Fibroblast of skin of right quadriceps (primary cell): ENCODE measurements at regions not wholly inside any gene's neighbourhood (a gene's known extent, or its start where the extent isn't known, plus 50 kb on each side); places are given as distances from the start of the nearest gene placed in this dataset.
"Not testable (repeated sequence)": the region's sequence is repeated elsewhere in the genome, so short reads cannot be mapped to it uniquely, and the experiment has no call there.

Source experiments
- DNase-seq: peaks from one replicate; pipeline ENCODE4 v3.0.0-alpha.2; 2013

DNA sequence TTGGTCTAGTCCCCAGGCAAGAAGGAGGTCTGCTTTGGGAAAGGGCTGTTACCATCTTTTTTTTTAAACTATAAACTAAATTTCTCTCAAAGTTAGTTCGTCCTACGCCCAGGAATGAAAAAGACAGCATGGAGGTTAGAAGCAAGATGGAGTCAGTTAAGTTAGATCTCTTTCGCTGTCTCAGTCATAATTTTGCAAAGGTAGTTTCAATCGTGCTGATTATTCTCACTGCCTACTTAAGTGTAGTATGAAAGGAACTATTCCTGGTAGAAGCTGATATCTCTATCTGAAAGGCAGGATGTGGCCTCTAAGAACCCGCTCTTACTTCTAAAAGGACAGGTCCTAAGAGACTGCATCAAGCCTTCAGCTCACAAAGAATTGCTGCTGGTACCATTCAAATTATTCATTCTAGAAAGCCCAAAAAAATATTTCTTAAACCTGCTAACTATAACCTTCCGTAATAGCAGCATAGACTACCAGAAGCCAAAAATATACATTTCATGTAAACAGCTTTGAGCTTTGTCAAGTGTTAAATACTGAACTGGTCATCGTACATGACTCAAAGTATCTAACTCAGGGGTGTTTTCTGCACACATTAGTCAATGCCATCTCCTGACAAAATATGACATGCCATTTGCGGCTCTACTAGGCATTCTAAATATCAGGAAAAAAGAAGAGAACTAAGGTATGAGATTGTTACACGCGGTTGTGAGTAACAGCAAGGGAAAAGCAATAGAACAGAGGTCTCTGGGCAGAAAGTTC, 96.0 kb upstream of the CCDC80 start:
- DNase-seq: no peak

DNA sequence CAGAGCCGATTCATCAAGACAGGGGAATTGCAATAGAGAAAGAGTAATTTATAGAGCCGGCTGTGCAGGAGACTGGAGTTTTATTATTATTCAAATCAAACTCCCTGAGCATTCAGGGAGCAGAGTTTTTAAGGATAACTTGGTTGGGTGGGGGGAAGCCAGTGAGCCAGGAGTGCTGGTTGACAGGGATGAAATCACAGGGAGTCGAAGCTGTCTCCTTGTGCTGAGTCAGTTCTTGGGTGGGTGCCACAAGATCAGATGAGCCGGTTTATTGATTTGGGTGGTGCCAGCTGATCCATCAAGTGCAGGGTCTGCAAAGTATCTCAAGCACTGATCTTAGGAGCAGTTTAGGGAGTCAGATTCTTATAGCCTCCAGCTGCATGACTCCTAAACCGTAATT, 95.4 kb upstream of the CCDC80 start:
- DNase-seq: no peak

DNA sequence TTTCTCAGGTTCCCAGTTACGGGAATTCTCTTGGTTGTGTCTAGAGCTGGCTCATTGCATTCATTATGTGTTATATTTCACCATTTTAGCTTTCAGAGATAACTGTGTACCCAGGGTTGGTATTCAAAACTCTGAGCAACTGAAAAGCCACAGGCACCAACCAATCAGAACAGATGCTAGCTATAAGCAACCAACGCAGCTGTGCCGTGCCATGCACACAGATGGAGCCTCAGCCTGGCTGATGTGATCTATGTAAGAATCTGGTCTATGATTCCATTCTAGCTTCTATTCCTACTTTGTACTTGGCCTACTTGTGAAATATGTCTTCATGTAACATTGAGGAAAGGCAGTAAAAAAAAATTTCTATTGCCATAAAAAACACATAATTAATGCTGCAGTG, 95.0 kb upstream of the CCDC80 start:
- DNase-seq: no peak

DNA sequence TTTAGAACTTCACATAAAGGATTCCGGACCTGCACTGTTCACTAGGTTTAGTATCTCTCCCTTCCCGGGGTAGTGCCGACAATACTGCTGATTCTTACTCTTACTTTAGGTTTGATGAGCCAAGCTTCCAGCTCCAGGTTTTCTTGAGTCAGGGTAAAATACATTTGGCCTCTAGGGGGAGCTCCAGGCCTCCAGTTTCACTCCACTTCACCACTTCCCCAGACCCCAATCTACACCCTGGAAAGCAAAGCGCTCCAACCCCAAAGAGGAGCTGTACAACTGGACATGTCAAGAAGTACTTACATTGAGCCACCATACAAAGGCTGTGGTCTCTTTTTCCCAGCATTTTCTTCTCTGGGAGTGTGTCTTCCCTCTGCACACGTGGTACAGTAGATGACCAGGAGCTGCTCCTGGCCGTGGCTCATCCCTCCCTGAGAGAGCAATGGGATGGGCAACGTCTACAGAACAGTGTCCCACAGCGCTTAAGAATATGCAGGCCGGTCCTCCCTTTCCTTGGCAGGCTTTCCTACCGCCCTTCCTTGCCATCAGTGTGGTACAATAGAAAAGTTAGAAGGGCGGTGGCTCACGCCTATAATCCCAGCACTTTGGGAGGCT, 93.9 kb upstream of the CCDC80 start:
- DNase-seq: peak; percentile 80

DNA sequence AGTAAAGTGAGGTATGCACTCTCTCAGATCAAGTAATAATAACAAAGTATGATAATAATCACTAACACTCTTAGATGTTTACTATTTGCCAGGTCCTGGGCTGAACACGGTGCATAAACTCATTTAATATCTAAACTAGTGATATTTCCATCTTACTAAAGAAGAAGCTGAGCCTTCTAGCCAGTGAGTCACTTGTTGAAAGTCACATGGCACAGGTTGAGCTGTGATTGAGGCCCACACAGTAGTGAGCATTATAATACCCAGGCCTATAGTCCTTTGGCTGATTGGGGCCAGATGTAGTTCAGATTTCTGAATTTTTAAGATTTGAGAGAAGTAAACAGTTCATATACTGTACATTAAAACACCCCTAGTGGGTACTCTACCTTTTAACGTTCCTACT, 93.2 kb upstream of the CCDC80 start:
- peak; percentile 30 for DNase-seq

DNA sequence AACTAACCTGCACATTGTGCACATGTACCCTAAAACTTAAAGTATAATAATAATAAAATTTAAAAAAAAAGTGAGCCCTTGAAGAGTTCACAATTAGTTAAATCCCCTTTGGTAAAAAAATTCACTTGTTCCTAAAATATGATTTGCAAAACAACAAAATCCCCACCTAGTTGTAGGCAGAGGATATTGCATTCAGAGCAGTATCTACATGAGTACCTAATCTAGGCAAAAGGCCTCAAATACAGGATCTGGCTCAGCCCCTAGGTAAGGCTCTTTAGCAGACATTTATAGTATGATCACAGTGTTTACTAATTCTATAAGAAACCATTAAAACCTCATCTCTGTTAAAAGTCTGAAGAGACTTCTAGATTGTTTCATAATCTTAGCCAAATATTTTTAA, 89.3 kb upstream of the CCDC80 start:
- DNase-seq: no peak

DNA sequence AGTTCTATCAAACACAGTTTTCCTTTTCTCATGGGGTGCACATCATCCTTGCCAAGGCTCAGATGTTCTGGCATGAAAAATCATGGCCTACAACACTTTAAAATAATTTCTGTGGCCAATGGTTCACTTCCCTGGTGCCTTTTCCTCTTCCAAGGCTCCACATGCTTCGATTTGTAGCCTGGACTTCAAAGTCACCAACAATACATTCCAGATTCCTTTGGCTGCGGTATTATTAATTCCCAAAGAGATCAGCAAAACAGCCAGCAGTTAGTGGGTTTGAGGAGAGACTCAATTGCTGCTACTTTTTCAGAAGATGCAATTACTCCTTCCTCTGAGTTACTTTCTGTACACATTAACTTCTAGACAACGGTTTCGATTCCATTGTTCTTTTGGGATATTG, 80.3 kb upstream of the CCDC80 start:
- peak; percentile 24 for DNase-seq

DNA sequence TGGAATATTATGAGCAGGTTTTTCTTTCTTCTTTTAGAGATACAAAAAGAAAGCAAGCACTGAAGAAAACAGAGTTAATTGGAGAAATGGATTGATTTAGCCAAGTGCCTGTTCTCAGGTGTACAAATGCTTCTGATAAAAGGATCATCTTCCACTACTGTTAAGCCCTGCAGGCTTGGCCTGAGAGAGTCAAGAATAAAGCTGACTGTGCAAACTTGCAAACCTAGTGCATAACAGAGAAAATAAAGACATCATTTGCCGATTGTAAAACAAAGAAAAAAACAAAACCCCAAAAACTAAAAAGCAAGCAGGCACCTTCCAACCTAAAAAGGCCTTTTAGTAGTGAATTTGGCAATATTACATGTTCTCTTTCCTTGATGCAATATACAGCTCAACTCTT, 78.0 kb upstream of the CCDC80 start:
- no peak for DNase-seq

DNA sequence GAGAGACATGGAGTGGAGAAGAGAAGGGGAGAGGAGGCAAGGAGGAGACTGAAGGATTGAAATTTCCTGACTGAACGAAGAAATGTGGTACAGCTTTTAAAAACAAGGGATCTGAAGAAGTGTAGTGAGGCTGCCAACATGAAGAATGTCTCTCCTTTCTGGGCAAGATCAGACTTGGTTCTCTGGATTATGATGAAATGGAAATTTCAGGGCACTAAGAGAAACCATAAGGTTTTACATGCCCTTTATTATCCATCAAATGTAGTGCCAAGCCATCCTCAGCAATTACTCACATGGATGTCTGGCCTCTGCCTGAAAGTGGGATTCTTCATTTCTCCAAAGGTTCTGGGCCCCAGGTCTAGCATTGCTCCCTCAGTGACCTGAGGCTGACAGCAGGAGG, 77.6 kb upstream of the CCDC80 start:
- DNase-seq: no peak

DNA sequence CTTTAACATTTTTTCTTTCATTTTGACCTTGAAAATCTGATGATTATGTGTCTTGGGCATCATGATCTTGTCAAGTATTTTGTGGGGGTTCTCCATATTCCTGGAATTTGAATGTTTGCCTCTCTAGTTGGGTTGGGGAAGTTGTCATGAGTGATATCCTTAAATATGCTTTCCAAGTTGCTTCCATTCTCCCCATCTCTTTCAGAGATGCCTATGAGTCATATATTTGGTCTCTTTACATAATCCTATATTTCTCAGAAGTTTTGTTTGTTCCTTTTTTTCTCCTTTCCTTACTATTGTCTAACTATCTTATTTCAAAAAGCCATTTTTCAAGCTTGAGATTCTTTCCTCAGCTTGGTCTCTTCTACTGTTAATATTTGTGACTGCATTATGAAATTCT, 69.0 kb upstream of the CCDC80 start:
- peak; percentile 37 for DNase-seq

DNA sequence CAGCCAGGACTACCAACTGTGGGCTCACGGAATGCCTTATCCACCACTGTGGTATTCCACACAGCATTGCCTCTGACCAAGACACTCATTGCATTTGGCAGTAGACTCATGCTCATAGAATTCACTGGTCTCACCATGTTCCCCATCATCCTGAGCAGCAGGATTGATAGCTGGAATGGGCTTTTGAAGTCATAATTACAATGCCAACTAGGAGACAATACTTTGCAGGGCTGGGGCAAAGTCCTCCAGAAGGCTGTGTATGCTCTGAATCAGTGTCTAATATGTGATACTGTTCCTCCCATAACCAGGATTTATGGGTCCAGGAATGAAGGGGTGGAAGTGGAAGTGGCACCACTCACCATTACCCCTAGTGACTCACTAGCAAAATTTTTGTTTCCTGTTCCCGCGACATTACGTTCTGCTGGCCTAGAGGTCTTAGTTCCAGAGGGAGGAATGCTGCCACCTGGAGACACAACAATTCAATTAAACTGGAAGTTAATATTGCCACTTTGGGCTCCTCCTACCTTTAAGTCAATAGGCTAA, 58.6 kb upstream of the CCDC80 start:
- peak; percentile 78 for DNase-seq

DNA sequence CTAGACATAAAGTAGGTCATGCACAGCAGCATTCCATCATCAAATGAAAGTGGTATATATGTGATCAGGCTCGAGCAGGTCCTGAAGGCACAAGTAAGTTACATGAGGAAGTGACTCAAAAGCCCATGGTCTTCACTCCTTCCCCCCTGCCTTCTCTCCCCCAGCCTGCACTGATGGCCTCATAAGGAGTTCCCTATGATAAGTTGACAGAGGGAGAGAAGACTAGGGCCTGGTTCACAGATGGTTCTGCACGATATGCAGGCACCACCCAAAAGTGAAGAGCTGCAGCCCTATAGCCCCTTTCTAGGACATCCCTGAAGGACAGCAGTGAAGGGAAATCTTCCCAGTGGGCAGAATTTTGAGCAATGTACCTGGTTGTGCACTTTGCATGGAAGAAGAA, 57.5 kb upstream of the CCDC80 start:
- not testable (repeated sequence) for DNase-seq

DNA sequence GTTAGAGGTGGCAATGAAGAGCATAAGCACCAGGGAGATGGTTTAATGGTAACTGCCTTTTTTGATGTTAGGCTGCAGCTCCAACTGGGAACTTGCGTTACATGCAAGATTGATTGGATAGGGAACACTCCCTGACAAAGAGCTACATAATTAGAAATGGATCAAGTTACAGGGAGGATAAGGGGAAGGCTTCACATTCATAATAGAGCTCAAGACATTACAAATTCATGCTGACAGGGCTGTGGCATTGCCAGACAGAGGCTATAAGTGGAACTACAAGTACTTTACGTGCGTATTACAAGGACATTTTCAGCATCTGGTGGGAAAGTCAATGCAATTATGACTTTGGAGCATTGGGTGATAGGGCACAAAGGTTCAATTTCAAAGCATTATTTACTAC, 55.3 kb upstream of the CCDC80 start:
- not testable (repeated sequence) for DNase-seq

DNA sequence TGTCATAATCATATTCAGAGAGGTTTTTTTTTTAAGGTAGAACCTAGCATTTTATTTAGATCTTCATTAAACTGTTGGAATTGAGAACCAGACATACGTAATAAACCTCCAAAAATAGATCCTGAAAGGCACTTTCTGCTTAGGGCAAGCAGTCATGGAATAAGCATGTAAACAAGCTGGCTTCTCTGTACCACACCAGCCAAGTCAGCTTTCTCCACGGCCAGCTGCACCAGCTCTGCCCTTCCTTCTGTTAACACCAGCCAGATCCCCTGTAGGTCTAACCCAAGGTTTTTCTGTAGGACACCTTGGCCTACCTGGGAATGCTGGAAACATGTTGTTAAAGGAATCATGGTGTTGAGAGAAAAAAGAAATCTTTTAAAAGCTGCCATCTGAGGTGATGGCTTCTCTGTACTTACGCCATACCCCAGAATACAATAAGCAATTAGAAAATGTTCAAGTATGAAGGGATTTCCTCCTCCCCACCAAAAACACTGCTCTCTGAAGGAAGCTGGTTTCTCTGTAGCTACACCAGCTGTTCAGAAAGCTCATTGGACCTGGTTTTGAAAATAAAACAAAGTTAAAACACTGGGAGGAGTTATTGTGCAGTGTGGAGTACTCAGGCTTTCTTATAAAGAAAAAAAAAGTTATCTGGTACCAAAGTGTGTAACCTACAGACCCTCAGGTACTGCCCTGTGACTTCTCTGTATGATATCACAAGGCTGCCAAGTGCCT, 54.6 kb upstream of the CCDC80 start:
- DNase-seq: not testable (repeated sequence)

DNA sequence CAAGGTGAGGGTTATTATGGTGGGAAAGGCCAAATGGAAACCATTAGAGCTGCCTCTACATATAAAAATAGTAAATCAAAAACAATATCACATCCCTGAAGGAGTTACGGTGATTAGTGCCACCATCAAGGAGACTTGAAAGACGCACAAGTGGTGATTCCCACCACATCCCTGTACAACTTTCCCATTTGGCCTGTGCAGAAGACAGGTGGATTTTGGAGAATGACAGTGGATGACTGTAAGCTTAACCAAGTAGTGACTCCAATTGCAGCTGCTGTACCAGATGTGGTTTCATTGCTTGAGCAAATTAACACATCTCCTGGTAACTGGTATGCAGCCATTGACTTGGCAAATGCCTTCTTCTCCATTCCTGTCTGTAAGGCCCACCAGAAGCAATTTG, 54.0 kb upstream of the CCDC80 start:
- not testable (repeated sequence) for DNase-seq

DNA sequence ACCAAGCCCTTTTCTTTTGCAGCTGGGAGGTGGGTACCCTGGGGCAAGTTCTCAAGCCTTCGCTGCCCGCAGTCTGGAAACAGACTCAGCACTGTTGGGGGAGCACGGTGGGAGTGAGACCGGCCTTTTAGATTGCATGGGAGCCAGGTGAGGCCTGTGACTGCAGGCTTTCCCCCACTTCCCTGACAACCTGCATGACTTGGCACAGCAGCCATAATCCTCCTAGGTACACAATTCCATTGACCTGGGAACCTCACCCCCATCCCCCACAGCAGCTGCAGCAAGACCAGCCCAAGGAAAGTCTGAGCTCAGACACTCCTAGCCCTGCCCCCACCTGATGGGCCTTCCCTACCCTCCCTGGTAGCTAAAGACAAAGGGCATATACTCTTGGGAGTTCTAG, 52.2 kb upstream of the CCDC80 start:
- no peak for DNase-seq
